Gastroesophageal sphincter (tissue), 3 donors: ENCODE measurements at regions not wholly inside any gene's neighbourhood (a gene's known extent, or its start where the extent isn't known, plus 50 kb on each side); places are given as distances from the start of the nearest gene placed in this dataset.

Source experiments
- EP300 ChIP-seq: sonication (generic); formaldehyde crosslinking; IDR thresholded peaks from one replicate; pipeline ENCODE4 v1.6.1; 2017; ENCODE audit warnings: antibody characterized with exemption, mild to moderate bottlenecking
- TF ChIP-seq, protein P1 (sequence below), 4 experiments: fragments of 200-600 bp in 2 of 4; fragments of 450-650 bp in 2 of 4; sonication (generic) in 1 of 4; IDR thresholded peaks; one replicate each; pipeline ENCODE4 v1.5.1; 2017 to 2019; ENCODE audit warnings: antibody characterized with exemption in 4 of 4, mild to moderate bottlenecking in 2 of 4, moderate library complexity in 2 of 4

DNA sequence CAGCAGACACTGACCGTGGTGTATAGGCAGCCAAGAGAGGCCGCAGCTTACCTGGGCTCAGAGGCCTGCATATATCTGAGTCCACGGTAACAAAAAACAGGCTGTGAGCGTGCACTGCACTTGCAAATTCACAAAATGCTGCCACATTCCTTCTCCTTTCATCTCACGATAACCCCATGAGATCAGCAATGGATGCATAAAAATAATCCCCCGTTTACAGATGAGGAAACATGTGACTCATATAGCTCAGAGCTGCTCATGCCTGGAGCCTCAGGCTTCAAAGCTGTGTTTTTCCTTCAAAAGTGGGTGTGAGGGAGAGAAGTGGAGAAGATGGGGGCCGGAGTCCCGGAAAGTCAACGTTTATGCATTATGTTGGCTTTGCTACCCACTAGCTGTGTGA is 118.3 kb upstream of the FOXF1 start:
- no peak for TF ChIP-seq EP300
- TF ChIP-seq, protein P1, sequence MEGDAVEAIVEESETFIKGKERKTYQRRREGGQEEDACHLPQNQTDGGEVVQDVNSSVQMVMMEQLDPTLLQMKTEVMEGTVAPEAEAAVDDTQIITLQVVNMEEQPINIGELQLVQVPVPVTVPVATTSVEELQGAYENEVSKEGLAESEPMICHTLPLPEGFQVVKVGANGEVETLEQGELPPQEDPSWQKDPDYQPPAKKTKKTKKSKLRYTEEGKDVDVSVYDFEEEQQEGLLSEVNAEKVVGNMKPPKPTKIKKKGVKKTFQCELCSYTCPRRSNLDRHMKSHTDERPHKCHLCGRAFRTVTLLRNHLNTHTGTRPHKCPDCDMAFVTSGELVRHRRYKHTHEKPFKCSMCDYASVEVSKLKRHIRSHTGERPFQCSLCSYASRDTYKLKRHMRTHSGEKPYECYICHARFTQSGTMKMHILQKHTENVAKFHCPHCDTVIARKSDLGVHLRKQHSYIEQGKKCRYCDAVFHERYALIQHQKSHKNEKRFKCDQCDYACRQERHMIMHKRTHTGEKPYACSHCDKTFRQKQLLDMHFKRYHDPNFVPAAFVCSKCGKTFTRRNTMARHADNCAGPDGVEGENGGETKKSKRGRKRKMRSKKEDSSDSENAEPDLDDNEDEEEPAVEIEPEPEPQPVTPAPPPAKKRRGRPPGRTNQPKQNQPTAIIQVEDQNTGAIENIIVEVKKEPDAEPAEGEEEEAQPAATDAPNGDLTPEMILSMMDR (IDR thresholded peaks at IDR 0.05), result no peak
